Stimulated activated naive CD8-positive, alpha-beta T cell treated with anti-CD3 and anti-CD28 coated beads, Interleukin-15, Interleukin-2, amounts not matched to agents 100 U/mL and 50 U/mL, for 24 hours (primary cell): ENCODE measurements at regions not wholly inside any gene's neighbourhood (a gene's known extent, or its start where the extent isn't known, plus 50 kb on each side); places are given as distances from the start of the nearest gene placed in this dataset.
"Not testable (repeated sequence)": the region's sequence is repeated elsewhere in the genome, so short reads cannot be mapped to it uniquely, and the experiment has no call there.

Experiments used
- ATAC-seq: fragments of 150-1000 bp; cut with Tn5 transposase; one replicate; pipeline ENCODE4 v1.10.0; 2021
- DNase-seq: peaks from one replicate; pipeline ENCODE4 v3.0.0; 2021

DNA sequence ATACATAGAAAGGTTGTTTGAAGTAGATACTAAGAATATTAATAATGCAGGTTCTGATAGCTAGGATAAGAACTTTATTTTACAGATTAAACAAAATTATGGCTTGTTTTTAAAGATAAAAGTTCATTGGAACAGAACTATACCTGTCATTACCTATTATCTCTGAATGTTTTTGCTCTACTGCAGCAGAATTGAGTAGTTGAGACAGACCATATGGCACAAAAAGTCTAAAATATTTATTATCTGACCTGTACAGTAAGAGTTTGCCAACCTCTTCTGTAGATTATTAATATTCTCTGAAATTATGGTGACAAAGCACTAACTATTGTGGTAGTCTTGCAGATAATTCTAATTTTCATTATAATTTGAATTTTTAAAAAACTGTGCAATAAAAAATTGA lies 829.1 kb upstream of the MGAT4C start:
- DNase-seq (no peak), ATAC-seq (no peak)

DNA sequence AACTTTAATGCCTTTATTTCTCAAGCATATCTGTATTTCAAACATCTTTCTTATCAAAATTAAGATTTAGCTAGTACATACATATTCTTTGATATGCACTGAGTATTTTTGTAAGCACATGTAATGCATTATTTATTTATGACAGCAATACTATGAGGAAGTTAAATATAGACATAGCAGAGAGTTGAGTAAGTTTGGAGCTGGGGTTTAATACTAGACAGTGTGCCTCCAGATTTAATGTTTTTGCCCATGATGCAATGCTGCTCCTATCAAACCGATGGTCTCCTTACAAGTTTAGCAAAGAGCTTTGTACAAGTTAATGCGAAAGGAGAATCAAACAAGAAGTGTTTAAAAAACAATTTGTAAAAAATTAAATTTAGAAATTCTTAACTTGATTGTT lies 826.6 kb upstream of the MGAT4C start:
- DNase-seq (no peak), ATAC-seq (no peak)

DNA sequence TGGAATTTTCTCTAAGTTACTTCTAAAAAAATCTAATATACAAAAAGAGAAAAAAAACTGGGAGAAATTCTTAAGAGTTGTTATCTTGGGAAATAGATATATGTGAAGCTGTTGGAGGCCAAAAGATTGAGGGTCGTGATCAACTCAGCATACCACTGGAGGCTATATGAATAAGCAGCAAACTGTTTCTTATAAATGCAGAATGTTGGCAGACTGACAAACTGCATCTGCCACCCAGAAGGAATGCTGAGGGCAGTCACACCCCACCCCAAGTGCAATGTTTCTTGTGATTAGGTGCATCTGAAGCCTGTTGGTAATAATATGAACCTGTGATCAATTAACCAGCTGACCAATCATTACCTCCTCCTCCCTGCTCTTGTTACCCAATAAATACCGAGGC lies 818.6 kb upstream of the MGAT4C start:
- no peak for DNase-seq
- no peak for ATAC-seq

DNA sequence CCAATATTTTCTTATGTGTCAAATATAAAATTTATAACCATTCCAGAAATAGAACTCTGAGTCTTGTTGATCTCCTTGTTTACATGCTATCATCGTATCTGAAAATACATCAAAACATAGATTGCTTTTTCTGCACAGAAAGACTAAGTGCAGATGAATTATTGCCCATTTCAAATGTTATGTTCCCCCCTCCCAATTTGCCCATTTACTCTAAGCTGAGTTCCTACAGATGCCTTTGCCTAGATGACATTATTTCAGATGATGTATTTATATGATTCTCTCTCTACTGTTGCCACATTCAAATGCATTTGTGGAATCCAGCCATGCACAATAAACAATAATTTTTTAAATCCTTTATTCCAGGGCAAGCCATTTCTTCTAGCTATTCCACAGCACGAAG lies 810.1 kb upstream of the MGAT4C start:
- ATAC-seq: no peak
- DNase-seq: no peak

DNA sequence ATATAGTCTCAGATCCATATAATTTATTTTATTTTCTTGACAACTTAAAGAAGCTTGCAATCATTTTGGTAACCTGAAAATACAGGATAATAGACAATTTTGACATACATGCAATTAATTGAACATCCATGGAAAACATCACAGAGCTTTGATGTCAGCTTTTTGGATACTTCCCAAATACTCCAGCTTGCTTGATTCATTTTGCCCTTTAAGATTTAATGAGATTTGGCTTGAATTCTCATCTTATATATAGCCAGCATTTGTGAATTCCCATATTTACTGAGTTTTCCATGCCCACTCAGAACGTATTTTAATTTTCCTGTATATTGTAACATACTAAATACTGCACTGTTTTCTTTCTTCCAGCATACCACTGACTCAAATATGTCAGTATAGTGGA lies 803.0 kb upstream of the MGAT4C start:
- no peak for DNase-seq
- no peak for ATAC-seq

DNA sequence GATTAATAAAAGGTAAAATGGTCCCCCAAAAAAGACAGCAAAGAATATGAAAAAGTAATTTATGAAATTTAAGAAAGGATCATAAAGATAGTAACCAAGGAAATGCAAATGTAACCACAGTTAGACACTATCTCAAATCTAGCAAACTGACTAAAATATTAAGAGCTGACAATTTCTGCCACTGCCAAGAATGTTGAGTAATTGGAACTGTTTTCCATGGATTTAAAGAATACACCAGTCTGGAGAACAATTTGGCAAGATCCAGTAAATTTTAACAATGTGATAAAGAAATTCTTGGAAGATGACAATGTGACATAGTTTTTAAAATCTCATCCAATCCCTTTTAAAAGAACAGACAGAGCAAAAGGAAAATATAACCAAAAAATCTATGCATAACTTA lies 798.0 kb upstream of the MGAT4C start:
- ATAC-seq (no peak), DNase-seq (no peak)

DNA sequence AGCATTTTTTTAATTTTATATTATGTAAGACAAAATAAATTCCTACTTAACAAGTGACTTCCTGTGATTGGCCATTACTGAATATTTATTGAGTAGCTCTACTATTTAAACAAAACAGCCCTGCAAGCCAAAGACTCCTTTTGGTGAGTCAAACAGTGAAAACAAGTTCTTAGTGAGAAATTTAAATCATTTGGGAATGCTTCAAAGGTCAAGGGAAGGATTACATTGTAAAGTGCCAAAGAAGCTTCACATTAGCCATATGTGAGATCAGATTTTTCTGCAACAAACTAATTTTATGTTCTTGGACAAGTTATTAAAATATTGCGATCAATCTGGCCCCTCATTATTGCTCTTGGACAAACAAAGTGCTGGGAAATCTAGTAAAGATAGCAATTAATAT lies 795.4 kb upstream of the MGAT4C start:
- ATAC-seq (no peak), DNase-seq (no peak)

DNA sequence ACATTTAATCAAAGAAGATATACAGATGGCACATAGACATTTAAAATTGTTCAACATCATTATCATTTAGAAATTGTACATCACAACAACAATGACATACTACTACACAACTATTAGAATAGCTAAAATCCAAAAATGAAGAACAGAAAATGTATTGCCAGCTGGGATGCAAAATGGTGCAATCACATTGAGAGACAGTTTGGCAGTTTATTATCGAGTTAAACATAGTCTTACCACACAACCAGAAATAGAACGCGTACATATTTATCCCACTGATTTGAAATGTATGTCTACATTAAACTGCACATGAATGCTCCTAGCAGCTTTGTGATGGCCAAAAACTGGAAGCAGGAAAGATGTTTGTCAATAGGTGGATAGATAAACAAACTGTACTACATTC lies 791.5 kb upstream of the MGAT4C start:
- no peak for ATAC-seq

DNA sequence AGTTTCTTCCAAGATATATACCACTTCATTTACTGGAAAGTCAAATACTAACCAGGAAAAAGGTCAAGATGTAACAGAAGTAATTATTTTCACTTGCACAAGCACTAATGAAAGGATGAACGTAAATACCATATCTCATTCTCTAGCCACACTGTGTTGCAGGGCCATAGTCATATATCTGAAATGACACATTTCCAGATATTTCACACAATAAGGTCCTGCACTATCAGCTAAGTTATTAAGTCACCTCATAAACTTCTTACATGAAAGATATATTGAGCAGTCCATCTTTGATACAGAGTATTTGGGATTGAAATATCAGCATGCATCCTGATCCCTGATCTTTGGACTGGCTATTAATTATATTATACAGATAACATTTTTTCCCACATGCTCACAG lies 783.3 kb upstream of the MGAT4C start:
- ATAC-seq (no peak), DNase-seq (no peak)

More for the DNA sequence above, 791.5 kb upstream of the MGAT4C start:
- DNase-seq: no peak

DNA sequence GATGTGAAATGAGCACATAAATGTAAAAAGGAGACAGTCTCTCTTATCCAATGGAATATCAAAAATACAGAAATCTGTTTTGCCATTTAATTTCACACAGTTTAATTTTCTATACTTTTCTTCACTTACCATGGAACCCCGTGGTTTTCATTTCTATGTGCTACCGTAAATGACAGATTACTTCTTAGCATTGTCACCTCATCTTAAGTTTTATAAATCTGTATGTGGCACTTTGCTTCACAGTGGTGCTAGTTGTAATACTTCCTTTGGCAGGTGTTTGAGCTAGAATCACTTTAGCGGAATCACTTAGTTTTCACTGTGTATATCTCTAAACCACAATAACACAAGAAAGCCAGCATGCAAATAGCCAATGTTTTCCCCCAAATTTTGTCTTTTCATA lies 781.9 kb upstream of the MGAT4C start:
- ATAC-seq (no peak), DNase-seq (no peak)

DNA sequence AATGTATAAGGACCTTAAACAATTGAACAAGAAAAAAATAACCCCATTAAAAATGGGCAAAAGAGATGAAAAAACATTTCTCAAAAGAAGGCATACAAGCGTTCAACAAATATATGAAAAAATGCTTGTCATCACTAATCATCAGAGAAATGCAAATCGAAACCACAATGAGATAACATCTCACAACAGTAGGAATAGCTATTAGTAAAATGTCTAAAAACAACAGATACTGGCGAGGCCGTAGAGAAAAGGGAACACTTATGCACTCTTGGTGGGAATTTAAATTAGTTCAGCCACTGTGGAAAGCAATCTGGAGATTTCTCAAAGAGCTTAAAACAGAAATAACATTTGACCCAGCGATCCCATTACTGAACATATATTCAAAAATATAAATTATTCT lies 769.8 kb upstream of the MGAT4C start:
- ATAC-seq (no peak), DNase-seq (no peak)

DNA sequence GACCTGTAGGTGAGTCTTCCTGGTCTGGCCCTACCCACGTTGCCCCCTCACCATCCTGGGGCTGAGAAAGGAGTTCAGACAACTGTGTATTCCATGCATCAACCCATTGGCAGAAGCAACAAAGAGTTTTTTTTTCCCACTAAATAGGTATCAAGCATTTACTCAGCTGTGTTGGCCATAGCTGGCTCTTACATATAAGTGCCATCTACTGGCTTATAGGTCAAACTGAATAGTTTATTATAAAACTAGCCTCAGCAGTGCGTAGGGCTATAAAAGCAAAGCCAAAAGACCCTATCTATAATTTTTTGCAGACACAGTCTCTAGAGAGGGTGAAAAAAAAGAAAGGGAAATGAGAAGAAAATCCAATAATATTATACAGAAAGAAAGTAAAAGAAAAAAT lies 765.2 kb upstream of the MGAT4C start:
- DNase-seq: no peak
- ATAC-seq: no peak

DNA sequence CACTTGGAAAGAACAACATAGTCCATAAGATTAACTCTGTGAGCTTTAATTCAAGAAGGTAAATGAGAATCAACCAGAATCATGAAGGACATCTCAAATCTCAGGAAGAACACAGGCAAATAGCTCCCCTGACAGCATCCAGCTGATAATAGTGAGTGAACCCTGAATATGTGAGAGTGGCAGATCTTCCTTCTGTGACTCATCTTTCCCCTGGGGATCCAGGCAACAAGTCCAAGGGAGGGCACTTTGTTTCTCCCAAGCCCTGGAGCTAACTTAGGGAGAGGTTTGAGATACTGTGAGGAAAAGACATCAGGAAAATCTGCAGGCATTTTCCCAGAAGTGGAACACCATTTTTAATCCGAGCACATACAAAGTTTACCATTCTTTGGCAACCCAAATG lies 763.9 kb upstream of the MGAT4C start:
- no peak for DNase-seq
- no peak for ATAC-seq

DNA sequence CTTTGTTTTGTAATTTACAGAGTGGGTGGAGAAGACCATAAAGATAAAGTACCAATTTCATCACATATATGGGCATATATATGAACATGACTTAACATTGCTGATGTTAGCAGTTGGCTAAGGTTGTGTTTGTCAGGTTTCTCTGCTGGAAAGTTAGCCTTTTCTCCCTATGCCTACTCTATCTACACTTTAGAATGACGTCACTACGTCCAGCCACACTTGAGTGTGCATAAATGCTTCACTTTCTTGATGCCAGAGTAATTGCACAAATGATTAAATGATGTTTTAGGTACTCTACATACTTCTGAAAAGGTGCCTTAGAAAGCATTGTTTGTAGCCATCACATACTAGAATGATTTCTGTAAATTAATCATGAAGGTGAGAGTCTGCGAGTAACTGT lies 759.2 kb upstream of the MGAT4C start:
- DNase-seq (no peak), ATAC-seq (no peak)

DNA sequence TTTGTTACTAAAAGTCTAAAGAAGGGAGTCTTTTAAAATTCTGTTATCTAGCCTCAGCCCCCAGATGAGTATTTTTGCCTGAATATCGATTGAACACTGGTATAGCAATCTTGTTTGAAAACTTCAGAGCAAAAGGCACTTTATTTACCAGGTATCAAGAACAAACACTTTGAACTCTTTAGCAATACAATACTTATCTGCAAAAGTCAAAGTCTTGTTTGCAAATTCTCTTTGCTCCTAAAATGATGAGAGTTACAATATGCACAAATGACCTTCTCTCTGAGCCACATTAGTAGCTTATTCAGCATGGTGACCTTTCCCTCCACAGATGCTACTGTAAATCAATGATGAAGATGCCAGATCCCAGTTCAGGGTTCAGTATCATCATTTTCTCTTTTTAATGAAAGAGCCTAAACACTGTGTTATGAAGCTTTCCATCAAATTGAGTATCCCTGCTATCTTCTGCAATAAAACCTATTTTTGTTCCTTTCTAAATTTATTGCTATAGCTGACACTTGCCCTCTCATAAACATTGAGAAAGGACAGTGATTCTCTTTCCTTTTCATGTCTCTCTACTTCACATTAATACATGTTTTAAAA lies 752.7 kb upstream of the MGAT4C start:
- ATAC-seq: no peak
- DNase-seq: no peak

DNA sequence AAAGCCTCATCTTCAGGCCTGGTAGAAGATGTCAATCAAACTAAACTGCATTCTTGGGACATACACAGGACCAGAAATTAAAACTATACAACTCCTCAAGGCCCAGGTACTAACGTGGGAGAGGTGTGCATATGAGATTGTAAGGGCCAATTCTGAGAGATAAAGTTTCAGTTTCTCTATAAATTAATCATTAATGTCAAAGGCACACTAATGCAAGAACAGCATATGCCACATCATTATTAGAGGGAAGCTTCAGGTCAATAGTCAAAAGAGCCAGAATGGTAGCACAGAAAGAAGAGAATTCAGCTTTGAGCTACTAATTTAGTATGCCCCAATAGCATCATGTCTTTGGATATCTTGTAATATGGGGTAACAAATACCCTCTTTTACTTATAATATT lies 744.9 kb upstream of the MGAT4C start:
- no peak for ATAC-seq

DNA sequence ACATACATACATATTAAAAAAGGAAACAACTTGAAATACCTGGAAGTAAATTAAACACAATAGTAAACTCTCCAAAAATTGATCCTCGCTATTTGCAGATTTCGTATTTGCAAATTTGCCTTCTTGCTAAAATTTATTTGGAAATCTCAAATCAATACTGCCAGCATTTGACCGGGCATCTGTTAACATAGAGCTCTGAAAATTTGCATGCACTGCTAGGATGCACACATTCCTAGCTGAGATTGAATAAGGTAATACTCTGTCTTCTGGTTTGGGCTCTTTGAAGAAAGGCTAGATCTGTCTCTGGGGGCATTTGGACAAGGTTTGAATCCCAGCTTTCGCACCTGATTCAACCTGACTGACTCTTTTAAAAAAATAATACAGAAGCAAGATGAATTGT lies 729.1 kb upstream of the MGAT4C start:
- ATAC-seq (no peak), DNase-seq (no peak)

More for the DNA sequence above, 744.9 kb upstream of the MGAT4C start:
- no peak for DNase-seq

DNA sequence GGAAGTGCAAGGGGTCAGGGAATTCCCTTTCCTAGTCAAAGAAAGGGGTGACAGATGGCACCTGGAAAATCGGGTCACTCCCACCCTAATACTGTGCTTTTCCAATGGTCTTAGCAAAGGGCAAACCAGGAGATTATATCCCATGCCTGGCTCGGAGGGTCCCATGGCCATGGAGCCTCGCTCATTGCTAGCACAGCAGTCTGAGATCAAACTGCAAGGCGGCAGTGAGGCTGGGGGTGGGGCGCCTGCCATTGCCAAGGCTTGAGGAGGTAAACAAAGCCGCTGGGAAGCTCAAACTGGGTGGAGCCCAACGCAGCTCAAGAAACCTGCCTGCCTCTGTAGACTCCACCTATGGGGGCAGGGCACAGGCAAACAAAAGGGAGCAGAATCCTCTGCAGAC lies 714.4 kb upstream of the MGAT4C start:
- ATAC-seq, DNase-seq: not testable (repeated sequence)

DNA sequence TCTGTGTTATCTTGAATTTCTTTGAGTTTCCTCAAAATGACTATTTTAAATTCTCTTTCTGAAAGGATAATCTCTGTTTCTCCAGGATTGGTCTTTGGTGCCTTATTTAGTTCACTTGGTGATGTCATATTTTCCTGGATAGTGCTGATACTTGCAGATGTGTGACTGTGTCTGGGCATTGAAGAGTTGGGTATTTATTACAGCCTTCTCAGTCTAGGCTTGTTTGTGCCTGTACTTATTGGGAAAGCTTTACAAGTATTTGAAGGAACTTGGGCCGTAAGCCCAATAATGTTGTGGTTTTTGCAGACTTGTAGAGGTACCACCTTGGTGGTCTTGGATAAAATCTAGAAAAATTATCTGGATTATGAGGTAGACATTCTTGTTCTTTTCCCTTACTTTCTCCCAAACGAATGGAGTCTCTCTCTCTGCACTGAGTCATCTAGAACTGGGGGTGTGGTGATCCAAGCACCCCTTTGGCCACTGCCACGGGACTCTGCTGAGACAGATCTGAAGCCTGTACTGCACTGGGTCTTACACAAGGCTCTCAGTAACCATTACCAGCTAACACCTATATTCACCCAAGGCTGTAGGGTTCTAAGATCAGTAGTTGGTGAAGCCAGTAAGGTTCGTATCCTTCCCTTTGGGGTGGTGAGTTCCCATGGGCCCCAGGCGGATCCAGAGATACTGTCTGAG lies 703.7 kb upstream of the MGAT4C start:
- no peak for DNase-seq
- ATAC-seq: no peak

DNA sequence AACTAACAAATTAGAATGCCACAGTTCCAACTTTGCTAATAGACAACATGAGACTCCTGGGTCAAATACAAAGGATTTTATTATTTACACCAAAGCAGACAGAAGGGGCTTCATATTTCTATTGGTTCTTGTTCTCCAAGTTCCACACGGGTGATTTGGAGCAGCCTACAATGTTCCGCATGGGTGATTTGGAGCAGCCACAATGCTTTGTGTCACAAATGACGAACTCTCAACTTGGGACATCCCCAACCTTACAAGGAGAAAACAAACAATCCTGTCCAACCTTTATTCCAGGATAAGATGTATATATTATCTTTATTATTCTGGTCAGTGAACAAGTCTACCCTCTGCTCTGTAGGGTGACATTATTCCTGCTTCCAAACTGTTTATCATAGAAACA lies 694.3 kb upstream of the MGAT4C start:
- ATAC-seq (no peak), DNase-seq (no peak)

DNA sequence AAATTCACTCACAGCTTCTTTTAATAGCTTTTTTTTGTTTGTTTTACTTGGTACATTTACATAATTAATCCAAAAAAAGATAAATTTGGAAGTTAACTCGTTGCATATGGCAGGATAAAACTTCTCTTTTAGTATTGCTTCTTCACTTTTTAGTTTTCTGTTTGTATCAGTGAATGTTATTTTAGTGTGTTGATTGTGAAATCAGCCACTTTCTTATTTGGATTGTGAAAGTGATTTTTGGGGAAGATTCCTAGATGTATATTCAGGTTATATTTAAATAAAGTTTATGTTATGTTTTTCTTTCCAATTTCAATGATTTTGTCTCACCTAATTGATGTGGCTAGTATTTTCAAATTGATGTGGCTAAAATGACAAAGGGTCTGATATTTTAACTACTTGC lies 693.9 kb upstream of the MGAT4C start:
- no peak for DNase-seq
- no peak for ATAC-seq

DNA sequence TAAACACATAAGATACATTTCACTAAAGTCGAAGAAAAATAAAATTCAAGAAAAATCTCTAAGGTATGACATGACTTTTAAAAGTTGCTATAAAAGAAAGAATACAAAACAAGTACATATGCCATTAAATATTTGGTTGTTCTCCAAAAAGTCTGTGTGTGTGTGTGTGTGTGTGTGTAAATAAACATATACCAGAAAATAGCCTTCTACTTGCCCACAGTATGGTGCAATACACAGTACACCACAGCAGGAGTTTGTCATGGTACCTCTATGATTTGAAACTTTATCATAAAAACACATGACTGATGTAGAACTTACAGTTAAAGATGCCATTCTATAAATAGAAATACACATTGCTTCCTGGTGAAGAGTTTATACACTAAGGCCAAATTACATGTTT lies 692.7 kb upstream of the MGAT4C start:
- ATAC-seq: no peak
- DNase-seq: no peak

DNA sequence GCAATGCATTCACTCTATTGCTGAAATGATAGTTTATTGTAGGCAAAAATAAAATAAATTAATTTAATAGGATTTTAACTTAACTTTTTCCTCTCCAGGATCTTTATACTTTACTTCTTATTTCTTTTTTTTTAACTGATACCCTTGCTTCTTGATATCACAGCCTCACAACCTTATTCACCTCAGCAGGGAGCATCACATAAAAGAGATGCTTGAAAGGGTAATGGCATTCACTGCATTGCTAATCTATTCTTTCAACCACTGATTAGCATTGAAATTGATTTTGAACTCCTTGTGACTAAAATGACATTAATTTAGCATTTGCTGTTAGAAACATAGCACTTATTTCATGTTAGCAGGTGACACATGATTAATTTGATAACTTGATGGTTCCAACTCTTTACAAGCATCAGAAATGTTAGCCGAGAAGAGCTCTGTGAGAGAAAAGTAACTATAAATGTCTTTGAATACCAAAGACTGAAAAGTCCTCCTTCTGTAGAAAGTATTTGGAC lies 689.5 kb upstream of the MGAT4C start:
- no peak for DNase-seq
- no peak for ATAC-seq

DNA sequence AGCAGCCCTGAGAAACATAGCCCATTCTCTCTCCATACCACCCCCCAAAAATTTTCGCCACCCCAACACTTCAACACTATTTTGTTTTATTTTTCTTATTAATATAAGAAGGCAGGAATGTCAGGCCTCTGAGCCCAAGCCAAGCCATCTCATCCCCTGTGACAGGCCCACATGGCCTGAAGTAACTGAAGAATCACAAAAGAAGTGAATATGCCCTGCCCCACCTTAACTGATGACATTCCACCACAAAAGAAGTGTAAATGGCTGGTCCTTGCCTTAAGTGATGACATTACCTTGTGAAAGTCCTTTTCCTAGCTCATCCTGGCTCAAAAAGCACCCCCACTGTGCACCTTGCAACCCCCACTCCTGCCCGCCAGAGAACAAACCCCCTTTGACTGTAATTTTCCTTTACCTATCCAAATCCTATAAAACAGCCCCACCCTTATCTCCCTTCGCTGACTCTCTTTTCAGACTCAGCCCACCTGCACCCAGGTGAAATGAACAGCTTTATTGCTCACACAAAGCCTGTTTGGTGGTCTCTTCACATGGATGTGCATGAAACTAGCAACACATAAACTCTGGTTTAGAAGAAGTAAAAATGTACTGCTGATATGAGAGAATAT lies 688.1 kb upstream of the MGAT4C start:
- not testable (repeated sequence) for ATAC-seq, DNase-seq
